Colonic mucosa (tissue), 4 donors: ENCODE measurements at regions not wholly inside any gene's neighbourhood (a gene's known extent, or its start where the extent isn't known, plus 50 kb on each side); places are given as distances from the start of the nearest gene placed in this dataset.

Experiments used
- DNase-seq: peaks from one replicate; pipeline ENCODE4 v3.0.0-alpha.2; 2020
- H3K27ac ChIP-seq: fragments of 200-600 bp; one replicate; pipeline ENCODE4 v1.8.0; 2021
- H3K27me3 ChIP-seq: fragments of 200-600 bp; one replicate; pipeline ENCODE4 v1.8.0; 2021
- H3K36me3 ChIP-seq: fragments of 200-600 bp; one replicate; pipeline ENCODE4 v1.8.0; 2021
- H3K4me1 ChIP-seq: fragments of 200-600 bp; one replicate; pipeline ENCODE4 v1.8.0; 2021; ENCODE audit warnings: mild to moderate bottlenecking
- H3K4me3 ChIP-seq: fragments of 200-600 bp; one replicate; pipeline ENCODE4 v1.8.0; 2021
- H3K9ac ChIP-seq, 2 donors: one replicate each; pipeline ENCODE4 v1.7.0; 2013; ENCODE audit warnings: control low read depth in 2 of 2, low read depth in 2 of 2, low read length in 2 of 2
- H3K9me3 ChIP-seq: fragments of 200-600 bp; one replicate; pipeline ENCODE4 v1.8.0; 2021
- CTCF ChIP-seq: fragments of 200-600 bp; IDR thresholded peaks from one replicate; pipeline ENCODE4 v1.8.0; 2022; ENCODE audit warnings: antibody characterized with exemption, mild to moderate bottlenecking
- intact Hi-C: fragments of 100-400 bp; cut with DNase I; formaldehyde crosslinking; loops from one replicate; pipeline ENCODE4 v1.14.1; 2022
- donor health status: healthy.
- donor health status: DM: no; HTN: no; CAD: no.
- donor health status: DM: no; HTN: no; CAD: no.

- TF ChIP-seq CTCF: no peak
- Histone ChIP-seq H3K9me3 (no peaks in the 10 kb centered on the region), H3K36me3 (no peaks in the 10 kb centered on the region), H3K27ac (no peak overlapping the region), H3K27me3 (no peaks in the 10 kb centered on the region), H3K4me3 (no peak overlapping the region), H3K9ac (no peak overlapping the region), H3K4me1 (no peaks in the 10 kb centered on the region)
- no peak for DNase-seq
- intact Hi-C loops: no loop called here
Measured at GRCh38 chr13:88153353-88153752, 482.2 kb downstream of the SLITRK5 start.

- H3K9ac ChIP-seq: no peak overlapping the region
- no peaks in the 10 kb centered on the region for H3K27me3 ChIP-seq
- H3K9me3 ChIP-seq: no peaks in the 10 kb centered on the region
- DNase-seq: no peak
- H3K36me3 ChIP-seq: no peaks in the 10 kb centered on the region
- H3K4me1 ChIP-seq: no peaks in the 10 kb centered on the region
- no peak for TF ChIP-seq CTCF
- H3K27ac ChIP-seq: no peak overlapping the region
- H3K4me3 ChIP-seq: no peak overlapping the region
- intact Hi-C loops: no loop called here
Measured at GRCh38 chr13:88154001-88154400, 482.8 kb downstream of the SLITRK5 start.

GRCh38 chr13:88162076-88162702, 491.0 kb downstream of the SLITRK5 start:
- intact Hi-C loops: no loop called here
- DNase-seq: no peak
- H3K9ac ChIP-seq: no peak overlapping the region
- H3K27ac ChIP-seq: no peak overlapping the region
- H3K4me1 ChIP-seq: no peaks in the 10 kb centered on the region
- TF ChIP-seq CTCF: no peak
- H3K36me3 ChIP-seq: no peaks in the 10 kb centered on the region
- no peak overlapping the region for H3K4me3 ChIP-seq
- no peaks in the 10 kb centered on the region for H3K9me3 ChIP-seq
- no peaks in the 10 kb centered on the region for H3K27me3 ChIP-seq

GRCh38 chr13:88176231-88176630, 505.1 kb downstream of the SLITRK5 start:
- no peak overlapping the region for H3K4me3 ChIP-seq
- no peak overlapping the region for H3K9ac ChIP-seq
- no peak for TF ChIP-seq CTCF
- no peaks in the 10 kb centered on the region for H3K27me3 ChIP-seq
- H3K27ac ChIP-seq: no peak overlapping the region
- H3K4me1 ChIP-seq: no peaks in the 10 kb centered on the region
- H3K9me3 ChIP-seq: no peaks in the 10 kb centered on the region
- no peaks in the 10 kb centered on the region for H3K36me3 ChIP-seq
- intact Hi-C loops: no loop called here
- DNase-seq: no peak

- DNase-seq: no peak
- Histone ChIP-seq H3K9ac (no peak overlapping the region), H3K9me3 (no peaks in the 10 kb centered on the region), H3K4me3 (no peak overlapping the region), H3K27ac (no peak overlapping the region), H3K36me3 (no peaks in the 10 kb centered on the region), H3K27me3 (no peaks in the 10 kb centered on the region), H3K4me1 (no peaks in the 10 kb centered on the region)
- no peak for TF ChIP-seq CTCF
- intact Hi-C loops: no loop called here
Measured at GRCh38 chr13:88183440-88183839, 512.3 kb downstream of the SLITRK5 start.
